Colonic mucosa (tissue), 4 donors: ENCODE measurements at regions not wholly inside any gene's neighbourhood (a gene's known extent, or its start where the extent isn't known, plus 50 kb on each side); places are given as distances from the start of the nearest gene placed in this dataset.

Experiments
- DNase-seq: peaks from one replicate; pipeline ENCODE4 v3.0.0-alpha.2; 2020
- H3K27ac ChIP-seq: fragments of 200-600 bp; one replicate; pipeline ENCODE4 v1.8.0; 2021
- H3K27me3 ChIP-seq: fragments of 200-600 bp; one replicate; pipeline ENCODE4 v1.8.0; 2021
- H3K36me3 ChIP-seq: fragments of 200-600 bp; one replicate; pipeline ENCODE4 v1.8.0; 2021
- H3K4me1 ChIP-seq: fragments of 200-600 bp; one replicate; pipeline ENCODE4 v1.8.0; 2021; ENCODE audit warnings: mild to moderate bottlenecking
- H3K4me3 ChIP-seq: fragments of 200-600 bp; one replicate; pipeline ENCODE4 v1.8.0; 2021
- H3K9ac ChIP-seq, 2 donors: one replicate each; pipeline ENCODE4 v1.7.0; 2013; ENCODE audit warnings: control low read depth in 2 of 2, low read depth in 2 of 2, low read length in 2 of 2
- H3K9me3 ChIP-seq: fragments of 200-600 bp; one replicate; pipeline ENCODE4 v1.8.0; 2021
- intact Hi-C: fragments of 100-400 bp; cut with DNase I; formaldehyde crosslinking; loops from one replicate; pipeline ENCODE4 v1.14.1; 2022
- TF ChIP-seq, protein P1 (sequence below): fragments of 200-600 bp; IDR thresholded peaks from one replicate; pipeline ENCODE4 v1.8.0; 2022; ENCODE audit warnings: antibody characterized with exemption, mild to moderate bottlenecking
- donor health status: healthy.
- donor health status: DM: no; HTN: no; CAD: no.
- donor health status: DM: no; HTN: no; CAD: no.

DNA sequence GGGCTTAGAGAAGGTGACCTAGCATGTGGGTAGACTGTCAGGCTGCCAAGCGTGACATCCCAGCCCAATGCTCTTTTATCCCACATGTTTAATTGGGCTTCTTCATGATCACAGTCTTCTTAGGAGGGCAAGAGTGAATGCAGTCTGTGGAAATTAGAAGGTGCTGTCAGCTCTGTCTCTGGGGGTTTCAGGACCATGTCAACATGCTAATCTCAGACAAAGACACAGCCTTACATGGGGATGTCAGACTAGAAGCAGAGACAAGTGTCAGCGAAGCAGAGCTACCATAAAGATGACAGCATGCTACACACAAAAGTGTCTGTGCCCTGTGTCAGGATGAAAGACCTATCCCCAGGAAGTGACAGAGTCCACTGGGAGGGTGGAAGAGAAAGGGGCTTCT, 120.1 kb upstream of the SLC25A36 start:
- Histone ChIP-seq H3K27me3 (no peaks in the 10 kb centered on the region), H3K27ac (no peak overlapping the region), H3K4me1 (no peaks in the 10 kb centered on the region), H3K4me3 (no peak overlapping the region), H3K9me3 (no peaks in the 10 kb centered on the region), H3K9ac (no peak overlapping the region), H3K36me3 (no peaks in the 10 kb centered on the region)
- intact Hi-C loops, result no loop called here
- TF ChIP-seq, protein P1, sequence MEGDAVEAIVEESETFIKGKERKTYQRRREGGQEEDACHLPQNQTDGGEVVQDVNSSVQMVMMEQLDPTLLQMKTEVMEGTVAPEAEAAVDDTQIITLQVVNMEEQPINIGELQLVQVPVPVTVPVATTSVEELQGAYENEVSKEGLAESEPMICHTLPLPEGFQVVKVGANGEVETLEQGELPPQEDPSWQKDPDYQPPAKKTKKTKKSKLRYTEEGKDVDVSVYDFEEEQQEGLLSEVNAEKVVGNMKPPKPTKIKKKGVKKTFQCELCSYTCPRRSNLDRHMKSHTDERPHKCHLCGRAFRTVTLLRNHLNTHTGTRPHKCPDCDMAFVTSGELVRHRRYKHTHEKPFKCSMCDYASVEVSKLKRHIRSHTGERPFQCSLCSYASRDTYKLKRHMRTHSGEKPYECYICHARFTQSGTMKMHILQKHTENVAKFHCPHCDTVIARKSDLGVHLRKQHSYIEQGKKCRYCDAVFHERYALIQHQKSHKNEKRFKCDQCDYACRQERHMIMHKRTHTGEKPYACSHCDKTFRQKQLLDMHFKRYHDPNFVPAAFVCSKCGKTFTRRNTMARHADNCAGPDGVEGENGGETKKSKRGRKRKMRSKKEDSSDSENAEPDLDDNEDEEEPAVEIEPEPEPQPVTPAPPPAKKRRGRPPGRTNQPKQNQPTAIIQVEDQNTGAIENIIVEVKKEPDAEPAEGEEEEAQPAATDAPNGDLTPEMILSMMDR, result no peak
- DNase-seq, result no peak

DNA sequence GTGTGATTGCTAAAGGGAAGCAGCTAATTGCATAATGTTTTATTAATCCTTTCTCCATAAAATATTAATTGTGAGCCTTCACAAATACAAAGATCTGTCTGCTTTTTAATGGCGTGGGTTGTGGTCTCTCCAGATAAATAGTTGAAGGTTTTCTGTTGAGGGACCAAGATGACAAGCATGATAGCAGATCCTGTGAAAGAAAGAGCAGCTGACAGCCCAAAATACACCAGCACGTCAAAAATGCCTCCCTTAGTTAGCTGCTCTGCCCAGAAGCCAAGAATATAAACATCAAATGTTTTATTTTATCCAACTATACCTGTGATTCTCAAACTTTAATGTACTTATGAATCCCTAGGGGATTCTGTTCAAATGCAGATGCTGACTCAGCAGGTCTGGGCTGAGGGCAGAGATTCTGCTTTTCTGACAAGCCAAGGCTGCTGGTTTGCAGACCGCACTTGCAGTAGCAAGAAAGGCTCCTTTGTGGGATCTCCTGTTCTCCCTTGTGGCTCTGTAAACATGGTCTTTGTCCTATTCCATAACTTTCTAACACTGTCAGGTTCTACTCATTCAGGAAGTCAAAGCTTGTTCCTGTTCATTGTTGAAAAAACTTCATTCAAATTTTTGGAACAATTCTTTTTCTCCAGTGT, 119.1 kb upstream of the SLC25A36 start:
- H3K27me3 ChIP-seq, result no peaks in the 10 kb centered on the region
- no peaks in the 10 kb centered on the region for H3K9me3 ChIP-seq
- no peak overlapping the region for H3K4me3 ChIP-seq
- intact Hi-C loops, result no loop called here
- no peak overlapping the region for H3K27ac ChIP-seq
- no peaks in the 10 kb centered on the region for H3K36me3 ChIP-seq
- H3K9ac ChIP-seq, result no peak overlapping the region
- no peaks in the 10 kb centered on the region for H3K4me1 ChIP-seq
- TF ChIP-seq, protein P1, result no peak
- DNase-seq, result no peak

DNA sequence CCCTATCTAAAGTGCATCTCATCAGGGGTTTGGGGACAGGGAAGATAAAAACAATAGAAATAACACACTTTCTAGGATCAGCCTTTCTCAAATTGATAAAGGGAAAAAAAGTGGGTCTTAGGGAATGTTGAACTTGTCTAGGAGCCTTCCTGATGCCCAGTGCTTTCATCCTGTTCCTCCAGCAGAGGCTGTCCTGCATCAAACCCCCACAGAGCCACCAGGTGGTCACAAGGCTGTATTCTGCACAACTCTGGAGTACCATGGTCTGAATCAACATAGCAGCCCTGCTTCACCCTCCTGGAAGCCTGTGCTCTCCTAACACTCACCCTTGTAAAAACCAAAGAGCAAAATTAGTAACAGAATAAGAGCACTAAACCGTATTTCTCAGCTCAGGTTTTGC, 118.5 kb upstream of the SLC25A36 start:
- H3K27ac ChIP-seq, result no peak overlapping the region
- TF ChIP-seq, protein P1, result no peak
- no peak overlapping the region for H3K9ac ChIP-seq
- intact Hi-C loops, result no loop called here
- DNase-seq, result no peak
- H3K27me3 ChIP-seq, result no peaks in the 10 kb centered on the region
- H3K9me3 ChIP-seq, result no peaks in the 10 kb centered on the region
- no peaks in the 10 kb centered on the region for H3K36me3 ChIP-seq
- no peak overlapping the region for H3K4me3 ChIP-seq
- no peaks in the 10 kb centered on the region for H3K4me1 ChIP-seq

DNA sequence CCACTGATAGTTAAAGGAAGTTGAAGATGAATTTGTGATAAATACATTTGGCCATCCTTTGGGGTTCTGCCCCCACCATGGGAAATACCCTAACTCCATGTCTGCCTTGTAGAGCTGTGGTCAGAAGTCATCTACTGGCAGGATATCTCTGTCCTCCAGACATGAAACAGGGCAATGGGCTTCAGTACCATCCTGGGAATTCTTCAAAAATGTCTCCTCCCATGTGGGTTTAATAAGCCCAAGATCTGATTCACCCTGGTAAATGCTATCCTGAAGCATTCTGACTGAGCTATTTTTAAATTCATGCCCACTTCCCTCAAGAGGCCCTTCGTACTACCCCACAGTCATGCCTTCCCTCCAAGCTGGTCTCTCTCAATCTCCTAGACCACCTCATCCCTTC, 113.7 kb upstream of the SLC25A36 start:
- no peak overlapping the region for H3K27ac ChIP-seq
- no peaks in the 10 kb centered on the region for H3K4me1 ChIP-seq
- H3K27me3 ChIP-seq, result no peaks in the 10 kb centered on the region
- H3K4me3 ChIP-seq, result no peak overlapping the region
- no peaks in the 10 kb centered on the region for H3K9me3 ChIP-seq
- no peak overlapping the region for H3K9ac ChIP-seq
- DNase-seq, result no peak
- TF ChIP-seq, protein P1, result no peak
- intact Hi-C loops, result no loop called here
- H3K36me3 ChIP-seq, result no peaks in the 10 kb centered on the region

DNA sequence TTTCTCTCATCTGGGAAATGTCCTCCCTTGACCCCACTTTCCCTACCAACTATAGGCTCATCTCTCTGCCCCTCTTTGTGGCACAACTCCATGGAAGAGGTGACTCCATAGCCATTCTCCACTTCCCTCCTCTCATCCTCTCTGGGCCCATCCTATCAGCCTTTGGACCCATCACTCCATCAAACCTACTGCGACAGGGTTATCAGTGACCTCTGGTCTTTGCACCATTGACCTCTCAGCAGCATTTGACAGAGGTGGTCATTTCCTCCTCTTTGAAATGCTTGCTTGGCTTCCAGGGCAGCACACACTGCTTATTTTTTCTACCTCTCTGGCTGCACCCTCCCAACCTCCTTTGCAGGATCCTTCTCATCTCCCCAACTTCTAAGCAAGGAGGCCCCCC, 113.1 kb upstream of the SLC25A36 start:
- no peaks in the 10 kb centered on the region for H3K27me3 ChIP-seq
- TF ChIP-seq, protein P1, result no peak
- no peak overlapping the region for H3K9ac ChIP-seq
- DNase-seq, result no peak
- no peak overlapping the region for H3K27ac ChIP-seq
- no peaks in the 10 kb centered on the region for H3K36me3 ChIP-seq
- H3K4me3 ChIP-seq, result no peak overlapping the region
- no peaks in the 10 kb centered on the region for H3K4me1 ChIP-seq
- no peaks in the 10 kb centered on the region for H3K9me3 ChIP-seq
- intact Hi-C loops, result no loop called here
